BJ (cell line): ENCODE measurements at regions not wholly inside any gene's neighbourhood (a gene's known extent, or its start where the extent isn't known, plus 50 kb on each side); places are given as distances from the start of the nearest gene placed in this dataset.
"Not testable (repeated sequence)": the region's sequence is repeated elsewhere in the genome, so short reads cannot be mapped to it uniquely, and the experiment has no call there.

ENCODE experiments used
- CTCF ChIA-PET: fragments of 350-600 bp; formaldehyde crosslinking; extraction: SDS; loops from one replicate; lab custom pipeline; 2021; ENCODE audit warnings: antibody characterized with exemption, inconsistent platforms; lab: Yijun Ruan, JAX
- POLR2A ChIA-PET: fragments of 300-600 bp; sonication (Branson Sonifier 250); formaldehyde crosslinking; extraction: SDS; loops from one replicate; lab custom pipeline; 2021; ENCODE audit warnings: antibody characterized with exemption; lab: Charles Lee
- DNase-seq: peaks from one replicate; pipeline ENCODE4 v3.0.0-alpha.2; 2011; ENCODE audit warnings: low read depth
- H3K27me3 ChIP-seq: 2 replicates; pipeline ENCODE4 v1.6.0; 2011; ENCODE audit warnings: low read length; ENCODE audit not compliant: control insufficient read depth, insufficient read depth
- H3K36me3 ChIP-seq: 2 replicates; pipeline ENCODE4 v1.5.1; 2011; ENCODE audit warnings: low read length; ENCODE audit not compliant: control insufficient read depth, insufficient read depth
- H3K4me3 ChIP-seq: 2 replicates; pipeline ENCODE4 v1.5.1; 2011; ENCODE audit warnings: low read depth, mild to moderate bottlenecking, control low read depth, low read length
- CTCF ChIP-seq: IDR thresholded peaks from 2 replicates; pipeline ENCODE4 v1.5.1; 2011; ENCODE audit warnings: low read depth, mild to moderate bottlenecking, control low read depth, inconsistent platforms, low read length, moderate library complexity; ENCODE audit not compliant: insufficient read depth

- DNase-seq, result no peak
- CTCF ChIA-PET, result no interaction called here
- no peaks in the 10 kb centered on the region for H3K27me3 ChIP-seq
- H3K4me3 ChIP-seq, result no peak overlapping the region
- TF ChIP-seq CTCF, result no peak
- POLR2A ChIA-PET, result no interaction called here
- H3K36me3 ChIP-seq, result no peaks in the 10 kb centered on the region
These were observed 294.1 kb downstream of the SOCS6 start for GRCh38 chr18:70582981-70583380.

GRCh38 chr18:70578480-70578879, 289.6 kb downstream of the SOCS6 start:
- TF ChIP-seq CTCF, result no peak
- Histone ChIP-seq H3K4me3 (no peak overlapping the region), H3K36me3 (no peaks in the 10 kb centered on the region), H3K27me3 (no peaks in the 10 kb centered on the region)
- ChIA-PET CTCF (no interaction called here), POLR2A (no interaction called here)
- DNase-seq, result no peak

GRCh38 chr18:70577023-70577420, 288.2 kb downstream of the SOCS6 start:
- ChIA-PET CTCF (no interaction called here), POLR2A (no interaction called here)
- TF ChIP-seq CTCF, result no peak
- Histone ChIP-seq H3K4me3 (no peak overlapping the region), H3K27me3 (no peaks in the 10 kb centered on the region), H3K36me3 (no peaks in the 10 kb centered on the region)
- no peak for DNase-seq

- CTCF ChIA-PET, result no interaction called here
- H3K4me3 ChIP-seq, result no peak overlapping the region
- no peak for DNase-seq
- H3K27me3 ChIP-seq, result no peaks in the 10 kb centered on the region
- POLR2A ChIA-PET, result no interaction called here
- TF ChIP-seq CTCF, result no peak
- H3K36me3 ChIP-seq, result no peaks in the 10 kb centered on the region
These were observed 287.6 kb downstream of the SOCS6 start for GRCh38 chr18:70576276-70577022.

GRCh38 chr18:70574951-70575350, 286.1 kb downstream of the SOCS6 start:
- POLR2A ChIA-PET, H3K36me3 ChIP-seq, H3K4me3 ChIP-seq, CTCF ChIA-PET, DNase-seq, H3K27me3 ChIP-seq: not testable (repeated sequence)

- H3K4me3 ChIP-seq, POLR2A ChIA-PET, H3K36me3 ChIP-seq, CTCF ChIA-PET, DNase-seq, H3K27me3 ChIP-seq: not testable (repeated sequence)
These were observed 280.8 kb downstream of the SOCS6 start for GRCh38 chr18:70569647-70570046.
